ENCODE measurements at regions not wholly inside any gene's neighbourhood (a gene's known extent, or its start where the extent isn't known, plus 50 kb on each side); places are given as distances from the start of the nearest gene placed in this dataset.
"Not testable (repeated sequence)": the region's sequence is repeated elsewhere in the genome, so short reads cannot be mapped to it uniquely, and the experiment has no call there.

DNA sequence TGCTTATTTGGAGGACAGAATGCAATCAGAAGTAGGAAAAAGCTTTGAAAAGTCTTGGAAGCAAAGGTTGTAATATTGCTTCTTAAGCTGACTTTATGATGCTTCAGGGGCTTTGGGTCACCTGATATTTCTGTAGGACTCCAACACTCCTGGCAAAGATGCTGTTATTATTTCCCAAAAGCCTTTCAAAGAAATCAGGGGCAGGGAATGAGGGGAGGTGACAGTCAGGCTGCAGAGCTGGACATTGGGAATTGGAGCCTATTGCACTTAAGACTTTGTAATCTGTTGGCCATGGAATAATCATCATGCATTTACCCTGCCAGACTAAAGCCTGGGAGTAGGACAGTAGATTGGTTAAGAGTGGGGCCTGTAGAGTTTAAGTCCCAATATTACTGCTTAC lies 168.3 kb upstream of the IL12B start:
- Histone ChIP-seq H3K4me2 (ENCODE audit: insufficient read depth, low read length) (no peak overlapping the region), H3K9ac (ENCODE audit: low read depth, low read length) (no peak overlapping the region), H4K20me1 (ENCODE audit: insufficient read depth, low read length) (no peaks in the 10 kb centered on the region), H3K79me2 (ENCODE audit: insufficient read depth, low read length) (no peaks in the 10 kb centered on the region), H3K4me1 (ENCODE audit: insufficient read depth, low read length) (no peaks in the 10 kb centered on the region), H3K27ac (ENCODE audit: low read length) (no peak overlapping the region), H2AFZ (ENCODE audit: low read depth, low read length) (no peak overlapping the region), H3K36me3 (ENCODE audit: insufficient read depth, low read length) (no peaks in the 10 kb centered on the region), H3K4me3 (ENCODE audit: low read depth in 1 of 2, low read length in 2 of 2) (no peak overlapping the region), H3K9me3 (ENCODE audit: insufficient read depth, low read length, severe bottlenecking) (no peaks in the 10 kb centered on the region), H3K27me3 (ENCODE audit: insufficient read depth, low read length, poor library complexity) (no peaks in the 10 kb centered on the region)
- DNase-seq (no peak), ATAC-seq (ENCODE audit: insufficient read depth, low read depth) (no peak)
- TF ChIP-seq EZH2 (IDR thresholded peaks at IDR 0.05; ENCODE audit: borderline replicate concordance, low read depth, low read length, severe bottlenecking) = no peak
- TF ChIP-seq, protein P1, sequence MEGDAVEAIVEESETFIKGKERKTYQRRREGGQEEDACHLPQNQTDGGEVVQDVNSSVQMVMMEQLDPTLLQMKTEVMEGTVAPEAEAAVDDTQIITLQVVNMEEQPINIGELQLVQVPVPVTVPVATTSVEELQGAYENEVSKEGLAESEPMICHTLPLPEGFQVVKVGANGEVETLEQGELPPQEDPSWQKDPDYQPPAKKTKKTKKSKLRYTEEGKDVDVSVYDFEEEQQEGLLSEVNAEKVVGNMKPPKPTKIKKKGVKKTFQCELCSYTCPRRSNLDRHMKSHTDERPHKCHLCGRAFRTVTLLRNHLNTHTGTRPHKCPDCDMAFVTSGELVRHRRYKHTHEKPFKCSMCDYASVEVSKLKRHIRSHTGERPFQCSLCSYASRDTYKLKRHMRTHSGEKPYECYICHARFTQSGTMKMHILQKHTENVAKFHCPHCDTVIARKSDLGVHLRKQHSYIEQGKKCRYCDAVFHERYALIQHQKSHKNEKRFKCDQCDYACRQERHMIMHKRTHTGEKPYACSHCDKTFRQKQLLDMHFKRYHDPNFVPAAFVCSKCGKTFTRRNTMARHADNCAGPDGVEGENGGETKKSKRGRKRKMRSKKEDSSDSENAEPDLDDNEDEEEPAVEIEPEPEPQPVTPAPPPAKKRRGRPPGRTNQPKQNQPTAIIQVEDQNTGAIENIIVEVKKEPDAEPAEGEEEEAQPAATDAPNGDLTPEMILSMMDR (IDR thresholded peaks at IDR 0.05; ENCODE audit: borderline replicate concordance, extremely low read depth, low read length, poor library complexity, severe bottlenecking) = no peak

DNA sequence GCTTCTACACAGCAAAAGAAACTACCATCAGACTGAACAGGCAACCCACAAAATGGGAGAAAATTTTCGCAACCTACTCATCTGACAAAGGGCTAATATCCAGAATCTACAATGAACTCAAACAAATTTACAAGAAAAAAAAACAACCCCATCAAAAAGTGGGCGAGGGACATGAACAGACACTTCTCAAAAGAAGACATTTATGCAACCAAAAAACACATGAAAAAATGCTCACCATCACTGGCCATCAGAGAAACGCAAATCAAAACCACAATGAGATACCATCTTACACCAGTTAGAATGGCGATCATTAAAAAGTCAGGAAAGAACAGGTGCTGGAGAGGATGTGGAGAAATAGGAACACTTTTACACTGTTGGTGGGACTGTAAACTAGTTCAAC lies 171.8 kb upstream of the IL12B start:
- not testable (repeated sequence) for H3K9me3 ChIP-seq (ENCODE audit: insufficient read depth, low read length, severe bottlenecking); H2AFZ ChIP-seq (ENCODE audit: low read depth, low read length); H3K27me3 ChIP-seq (ENCODE audit: insufficient read depth, low read length, poor library complexity); H3K4me3 ChIP-seq (ENCODE audit: low read depth in 1 of 2, low read length in 2 of 2); H3K4me1 ChIP-seq (ENCODE audit: insufficient read depth, low read length); DNase-seq; ATAC-seq (ENCODE audit: insufficient read depth, low read depth); H3K36me3 ChIP-seq (ENCODE audit: insufficient read depth, low read length); H3K9ac ChIP-seq (ENCODE audit: low read depth, low read length); H3K79me2 ChIP-seq (ENCODE audit: insufficient read depth, low read length); H3K27ac ChIP-seq (ENCODE audit: low read length); H3K4me2 ChIP-seq (ENCODE audit: insufficient read depth, low read length); H4K20me1 ChIP-seq (ENCODE audit: insufficient read depth, low read length)

DNA sequence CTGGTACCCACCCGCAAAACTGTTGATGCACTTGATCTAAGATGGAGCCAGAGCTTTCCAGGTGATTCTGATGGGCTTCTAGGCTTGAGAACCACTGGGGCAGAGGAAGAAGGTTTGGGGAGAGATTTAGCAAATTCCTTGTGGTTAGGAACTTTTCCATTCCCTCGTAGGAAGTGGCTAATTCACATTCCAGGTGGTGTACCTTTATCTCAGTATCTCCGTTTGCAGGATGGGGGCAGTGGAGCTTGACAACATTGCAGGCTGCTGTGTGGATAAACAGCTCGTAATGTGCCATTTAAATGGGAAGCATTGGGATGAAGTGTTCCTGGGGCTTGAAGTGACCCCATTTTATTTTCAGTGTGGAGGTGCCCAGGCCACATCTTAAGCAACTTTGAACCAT lies 172.9 kb upstream of the IL12B start:
- no peak overlapping the region for H3K4me3 ChIP-seq (ENCODE audit: low read depth in 1 of 2, low read length in 2 of 2)
- H4K20me1 ChIP-seq (ENCODE audit: insufficient read depth, low read length) = no peaks in the 10 kb centered on the region
- DNase-seq (no peak), ATAC-seq (ENCODE audit: insufficient read depth, low read depth) (no peak)
- no peaks in the 10 kb centered on the region for H3K36me3 ChIP-seq (ENCODE audit: insufficient read depth, low read length)
- H2AFZ ChIP-seq (ENCODE audit: low read depth, low read length) = no peak overlapping the region
- no peaks in the 10 kb centered on the region for H3K9me3 ChIP-seq (ENCODE audit: insufficient read depth, low read length, severe bottlenecking)
- H3K27me3 ChIP-seq (ENCODE audit: insufficient read depth, low read length, poor library complexity) = no peaks in the 10 kb centered on the region
- no peak overlapping the region for H3K9ac ChIP-seq (ENCODE audit: low read depth, low read length)
- H3K27ac ChIP-seq (ENCODE audit: low read length) = no peak overlapping the region
- H3K4me1 ChIP-seq (ENCODE audit: insufficient read depth, low read length) = no peaks in the 10 kb centered on the region
- H3K79me2 ChIP-seq (ENCODE audit: insufficient read depth, low read length) = no peaks in the 10 kb centered on the region
- TF ChIP-seq, protein P1 (IDR thresholded peaks at IDR 0.05; ENCODE audit: borderline replicate concordance, extremely low read depth, low read length, poor library complexity, severe bottlenecking) = no peak
- TF ChIP-seq EZH2 (IDR thresholded peaks at IDR 0.05; ENCODE audit: borderline replicate concordance, low read depth, low read length, severe bottlenecking) = no peak
- H3K4me2 ChIP-seq (ENCODE audit: insufficient read depth, low read length) = no peak overlapping the region

DNA sequence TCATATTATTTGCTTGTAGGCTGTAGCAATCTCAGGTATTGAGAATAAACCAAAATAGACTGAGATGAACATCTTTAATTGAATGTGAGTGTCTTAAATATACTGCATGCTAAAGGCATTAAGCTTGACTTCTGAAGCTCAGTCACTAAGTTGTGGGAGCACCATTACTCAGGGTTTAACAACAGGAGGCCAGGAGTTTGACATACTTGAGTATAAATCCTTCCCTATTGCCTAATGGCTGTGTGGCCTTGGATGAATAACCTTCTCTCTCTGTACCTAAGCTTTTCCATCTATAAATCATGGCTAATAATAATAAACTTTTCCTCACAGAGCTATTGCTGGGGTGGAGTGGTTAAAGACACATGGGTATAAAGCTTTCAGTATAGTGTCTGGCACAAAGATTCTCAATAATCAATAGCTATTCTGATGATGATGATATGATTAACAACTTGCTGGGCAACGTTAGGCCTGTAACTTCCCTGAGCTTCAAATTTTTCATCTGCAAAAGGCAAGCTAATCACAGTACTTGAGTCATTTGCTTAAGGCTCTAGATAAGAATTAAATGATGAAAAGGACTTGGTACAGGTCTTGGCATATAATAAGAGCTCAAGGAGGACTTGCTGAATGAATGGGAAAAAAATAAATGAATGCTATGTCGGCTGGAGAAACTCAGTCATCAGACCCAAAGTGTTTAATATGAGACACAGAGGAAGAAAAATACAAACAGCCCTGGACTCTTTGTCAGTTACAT lies 174.0 kb upstream of the IL12B start:
- Histone ChIP-seq H3K79me2 (ENCODE audit: insufficient read depth, low read length) (no peaks in the 10 kb centered on the region), H3K9ac (ENCODE audit: low read depth, low read length) (no peak overlapping the region), H3K9me3 (ENCODE audit: insufficient read depth, low read length, severe bottlenecking) (no peaks in the 10 kb centered on the region), H3K27ac (ENCODE audit: low read length) (no peak overlapping the region), H4K20me1 (ENCODE audit: insufficient read depth, low read length) (no peaks in the 10 kb centered on the region), H3K36me3 (ENCODE audit: insufficient read depth, low read length) (no peaks in the 10 kb centered on the region), H3K27me3 (ENCODE audit: insufficient read depth, low read length, poor library complexity) (no peaks in the 10 kb centered on the region), H3K4me3 (ENCODE audit: low read depth in 1 of 2, low read length in 2 of 2) (no peak overlapping the region), H2AFZ (ENCODE audit: low read depth, low read length) (no peak overlapping the region), H3K4me1 (ENCODE audit: insufficient read depth, low read length) (no peaks in the 10 kb centered on the region), H3K4me2 (ENCODE audit: insufficient read depth, low read length) (no peak overlapping the region)
- ATAC-seq (ENCODE audit: insufficient read depth, low read depth) (no peak), DNase-seq (no peak)
- TF ChIP-seq EZH2 (IDR thresholded peaks at IDR 0.05; ENCODE audit: borderline replicate concordance, low read depth, low read length, severe bottlenecking) = no peak
- TF ChIP-seq, protein P1 (IDR thresholded peaks at IDR 0.05; ENCODE audit: borderline replicate concordance, extremely low read depth, low read length, poor library complexity, severe bottlenecking) = no peak
